Ammon's horn (tissue), 1 donor: ENCODE measurements at regions not wholly inside any gene's neighbourhood (a gene's known extent, or its start where the extent isn't known, plus 50 kb on each side); places are given as distances from the start of the nearest gene placed in this dataset.

Source experiments
- DNase-seq: peaks from one replicate; pipeline ENCODE4 v3.0.0-alpha.2; 2016; ENCODE audit warnings: low spot score

DNA sequence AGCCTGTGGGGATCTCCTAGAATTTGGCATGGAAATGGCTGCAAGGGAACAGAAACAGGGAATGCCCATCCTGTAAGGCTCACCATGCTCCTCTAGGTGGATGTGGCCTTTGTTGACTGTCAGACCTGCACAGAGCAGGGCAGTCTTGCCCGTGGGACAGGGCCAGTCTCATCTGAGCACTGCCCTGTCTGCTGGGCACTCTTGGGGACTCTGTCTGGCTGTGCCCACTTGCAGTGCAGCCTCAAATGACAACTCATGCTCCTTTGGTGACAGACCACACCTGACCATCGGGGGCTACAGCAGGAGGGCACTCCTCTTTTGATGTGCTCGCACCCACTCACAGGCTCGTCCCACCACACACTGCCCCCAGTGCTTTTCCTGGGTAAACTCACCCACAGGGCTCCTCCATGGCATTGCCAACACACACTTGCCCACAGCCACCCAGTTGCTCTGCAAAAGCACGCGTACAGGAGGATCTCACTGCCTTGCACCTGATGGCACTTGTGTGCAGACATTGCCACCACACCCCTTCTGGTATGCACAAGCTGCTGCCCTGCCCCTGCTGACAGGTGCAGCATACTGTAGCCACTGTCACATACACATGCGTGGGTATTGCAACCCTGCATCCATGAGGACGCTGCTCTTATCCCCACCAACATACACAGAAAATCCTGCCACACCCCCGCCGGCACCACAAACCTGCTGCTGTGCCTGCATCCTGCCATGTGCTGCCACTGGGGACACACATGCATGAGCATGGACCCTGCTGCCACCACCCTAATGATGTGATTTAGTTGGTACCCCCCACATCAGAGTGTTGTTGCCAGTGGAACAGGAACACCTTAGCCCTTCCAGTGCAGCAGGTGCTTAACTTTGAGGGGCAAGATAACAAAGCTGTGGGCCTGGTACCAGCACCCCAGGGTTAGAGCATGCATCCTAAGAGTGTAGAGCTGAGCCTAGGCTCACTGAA is 100.1 kb upstream of the ARHGEF9 start:
- DNase-seq, result no peak

GRCh38 chrX:63869506-63869905 is 84.5 kb upstream of the ARHGEF9 start:
- DNase-seq, result no peak

DNA sequence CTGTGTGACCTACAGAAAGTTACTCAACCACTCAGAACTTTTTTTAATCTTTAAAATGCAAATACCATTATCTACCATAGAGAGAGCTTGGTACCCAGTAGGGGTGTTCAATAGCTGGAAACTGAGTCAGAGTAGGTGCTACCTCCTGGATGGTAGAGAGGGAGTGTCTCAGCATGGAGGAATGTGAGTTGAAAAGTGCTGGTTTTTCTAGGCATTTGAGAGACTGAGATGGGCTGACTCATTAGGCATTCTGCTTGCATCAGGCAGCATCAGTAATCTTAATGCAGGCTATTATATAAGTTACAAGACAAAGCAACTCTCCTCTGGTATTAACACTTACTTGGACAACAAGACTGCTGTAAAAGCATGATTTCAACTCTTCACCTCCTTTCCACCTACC is 70.9 kb upstream of the ARHGEF9 start:
- DNase-seq, result no peak

DNA sequence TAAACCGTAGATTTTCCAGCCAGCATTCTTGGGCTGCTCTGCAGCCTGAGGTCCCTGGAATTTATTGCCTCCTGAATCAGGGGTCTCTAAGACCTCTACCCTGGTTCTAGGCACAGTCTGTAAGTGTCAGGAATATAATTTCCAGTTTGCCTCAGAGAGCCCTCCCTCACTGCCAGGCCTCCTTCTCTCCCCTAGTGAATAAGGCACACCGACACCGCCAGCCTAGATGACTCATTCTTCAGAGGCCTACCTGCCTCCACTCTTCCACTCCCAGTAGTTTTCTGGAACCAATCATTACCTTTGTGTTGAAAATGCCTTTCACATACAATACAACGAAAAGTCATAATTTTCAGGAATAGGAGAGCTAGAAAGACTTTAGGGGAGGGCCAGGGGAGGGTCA is 50.3 kb upstream of the ARHGEF9 start:
- DNase-seq, result no peak
